ENCODE measurements at regions not wholly inside any gene's neighbourhood (a gene's known extent, or its start where the extent isn't known, plus 50 kb on each side); places are given as distances from the start of the nearest gene placed in this dataset.

DNA sequence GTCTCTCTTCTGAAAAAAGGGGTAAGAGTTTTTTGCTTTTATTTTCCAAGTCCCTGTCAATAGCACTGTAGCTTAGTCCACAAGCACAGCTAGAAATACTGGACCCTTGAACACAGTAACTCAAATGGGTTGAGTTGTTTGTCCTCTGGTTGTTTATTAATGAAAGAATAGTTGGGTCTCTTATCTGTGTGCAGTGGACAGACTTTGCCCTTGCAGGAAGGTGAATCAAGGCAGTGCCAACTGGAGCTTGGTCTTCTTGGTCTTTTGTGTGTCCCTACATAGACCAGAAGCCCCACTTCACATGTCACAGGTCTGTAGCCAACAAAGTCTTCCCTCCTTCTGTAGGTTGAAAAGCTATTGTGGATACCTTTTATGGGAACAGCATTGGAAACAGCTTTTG, 322.0 kb downstream of the AACS start:
- POLR2A ChIA-PET, result no interaction called here
- no peak overlapping the region for H3K4me3 ChIP-seq (ENCODE audit: low read depth, low read length)
- no peak for DNase-seq (ENCODE audit: low read depth, low spot score)
- CTCF ChIA-PET, result interaction anchor here (0.8 kb wide), 1 partner anchor 16 kb away, joined by 3 read pairs; no protein-coding TSS in a partner anchor
- TF ChIP-seq, protein P1, sequence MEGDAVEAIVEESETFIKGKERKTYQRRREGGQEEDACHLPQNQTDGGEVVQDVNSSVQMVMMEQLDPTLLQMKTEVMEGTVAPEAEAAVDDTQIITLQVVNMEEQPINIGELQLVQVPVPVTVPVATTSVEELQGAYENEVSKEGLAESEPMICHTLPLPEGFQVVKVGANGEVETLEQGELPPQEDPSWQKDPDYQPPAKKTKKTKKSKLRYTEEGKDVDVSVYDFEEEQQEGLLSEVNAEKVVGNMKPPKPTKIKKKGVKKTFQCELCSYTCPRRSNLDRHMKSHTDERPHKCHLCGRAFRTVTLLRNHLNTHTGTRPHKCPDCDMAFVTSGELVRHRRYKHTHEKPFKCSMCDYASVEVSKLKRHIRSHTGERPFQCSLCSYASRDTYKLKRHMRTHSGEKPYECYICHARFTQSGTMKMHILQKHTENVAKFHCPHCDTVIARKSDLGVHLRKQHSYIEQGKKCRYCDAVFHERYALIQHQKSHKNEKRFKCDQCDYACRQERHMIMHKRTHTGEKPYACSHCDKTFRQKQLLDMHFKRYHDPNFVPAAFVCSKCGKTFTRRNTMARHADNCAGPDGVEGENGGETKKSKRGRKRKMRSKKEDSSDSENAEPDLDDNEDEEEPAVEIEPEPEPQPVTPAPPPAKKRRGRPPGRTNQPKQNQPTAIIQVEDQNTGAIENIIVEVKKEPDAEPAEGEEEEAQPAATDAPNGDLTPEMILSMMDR (IDR thresholded peaks at IDR 0.05; ENCODE audit: insufficient read depth, low read length, missing control alignments), result no peak

DNA sequence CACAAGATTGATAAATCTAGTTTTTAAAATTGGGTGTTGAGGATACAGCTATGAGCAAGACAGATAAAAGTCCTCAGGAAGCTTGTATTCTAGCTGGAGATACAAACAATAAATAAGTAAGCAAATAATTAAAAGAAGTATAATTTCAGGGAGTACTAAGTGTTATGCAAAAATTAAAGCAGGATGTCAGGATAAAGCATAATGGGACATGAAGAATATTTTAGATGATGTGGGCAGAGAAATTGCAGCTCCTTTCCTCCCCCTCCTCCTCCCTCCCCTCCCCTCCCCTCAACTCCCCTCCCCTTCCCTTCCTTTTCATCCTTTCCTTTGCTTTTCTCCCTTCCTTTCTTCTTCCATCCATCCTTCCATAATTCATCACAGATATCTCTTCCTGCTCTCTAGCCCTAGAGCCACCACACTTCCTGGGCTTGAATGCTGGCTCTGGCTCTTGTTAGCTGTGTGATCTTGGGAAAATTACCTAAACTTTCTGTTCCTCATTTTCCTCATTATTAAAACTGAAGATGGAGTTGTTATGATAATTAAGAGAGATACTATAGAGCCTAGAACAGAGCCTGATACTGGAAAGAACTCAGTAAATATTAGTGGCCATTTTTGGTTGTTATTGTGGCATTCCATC, 323.9 kb downstream of the AACS start:
- DNase-seq (ENCODE audit: low read depth, low spot score), result no peak
- ChIA-PET CTCF (no interaction called here), POLR2A (no interaction called here)
- no peak overlapping the region for H3K4me3 ChIP-seq (ENCODE audit: low read depth, low read length)
- TF ChIP-seq, protein P1 (IDR thresholded peaks at IDR 0.05; ENCODE audit: insufficient read depth, low read length, missing control alignments), result no peak

DNA sequence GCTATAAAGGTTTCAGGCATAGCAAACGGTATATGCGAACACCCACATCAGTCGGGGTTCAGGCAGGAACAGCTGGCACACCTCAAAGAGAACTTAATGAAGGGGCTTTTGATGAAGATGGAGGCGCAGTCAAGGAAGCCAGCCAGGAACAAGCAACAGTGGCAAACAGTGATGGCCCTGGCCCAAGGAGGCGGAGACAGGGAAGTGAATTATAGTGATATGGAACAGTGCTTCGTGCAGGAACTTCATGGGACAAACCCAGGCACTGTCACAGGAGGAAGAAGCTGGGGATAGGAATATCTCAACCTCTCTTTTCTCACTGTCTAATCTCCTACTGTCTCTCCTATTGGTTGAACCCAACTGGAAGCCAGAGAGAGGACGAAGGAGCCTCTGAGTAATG, 328.3 kb downstream of the AACS start:
- CTCF ChIA-PET, result interaction anchor here (1.7 kb wide), 1 partner anchor 9 kb away, joined by 4 read pairs; no protein-coding TSS in a partner anchor
- POLR2A ChIA-PET, result no interaction called here
- no peak overlapping the region for H3K4me3 ChIP-seq (ENCODE audit: low read depth, low read length)

DNA sequence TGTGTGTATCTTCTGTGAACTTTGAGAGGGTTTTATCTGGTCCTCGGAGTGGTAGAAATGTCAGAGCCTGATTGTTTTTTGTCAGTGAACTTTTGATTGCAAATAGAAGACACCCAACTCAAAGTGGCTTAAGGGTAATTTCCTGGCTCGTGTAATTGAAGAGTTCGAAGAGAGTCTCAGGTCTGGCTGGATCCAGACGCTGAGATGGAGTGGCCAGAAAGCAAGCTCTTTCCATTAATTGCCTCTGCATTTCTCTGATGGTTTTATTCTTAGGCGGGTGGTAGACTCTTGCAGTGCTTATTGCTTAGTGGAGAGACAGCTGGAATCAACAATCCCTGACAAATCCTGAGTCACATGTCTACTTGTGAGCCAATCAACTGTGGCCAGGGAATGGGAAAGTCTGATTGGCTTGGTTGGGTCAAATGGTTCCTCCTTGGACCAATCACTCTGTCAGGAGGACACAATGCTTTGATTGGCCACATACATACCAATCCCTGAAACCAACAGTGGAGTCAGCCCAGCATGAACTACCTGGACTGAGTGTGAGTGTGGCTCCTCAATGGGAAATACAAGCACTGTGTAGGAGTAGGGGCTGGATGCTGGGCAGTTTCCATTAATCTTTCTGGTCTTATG, 330.5 kb downstream of the AACS start:
- CTCF ChIA-PET, result no interaction called here
- TF ChIP-seq, protein P1 (IDR thresholded peaks at IDR 0.05; ENCODE audit: insufficient read depth, low read length, missing control alignments), result no peak
- H3K4me3 ChIP-seq (ENCODE audit: low read depth, low read length), result no peak overlapping the region
- no peak for DNase-seq (ENCODE audit: low read depth, low spot score)
- POLR2A ChIA-PET, result no interaction called here

More for the DNA sequence above, 328.3 kb downstream of the AACS start:
- no peak for DNase-seq (ENCODE audit: low read depth, low spot score)
- TF ChIP-seq, protein P1 (IDR thresholded peaks at IDR 0.05; ENCODE audit: insufficient read depth, low read length, missing control alignments), result no peak

DNA sequence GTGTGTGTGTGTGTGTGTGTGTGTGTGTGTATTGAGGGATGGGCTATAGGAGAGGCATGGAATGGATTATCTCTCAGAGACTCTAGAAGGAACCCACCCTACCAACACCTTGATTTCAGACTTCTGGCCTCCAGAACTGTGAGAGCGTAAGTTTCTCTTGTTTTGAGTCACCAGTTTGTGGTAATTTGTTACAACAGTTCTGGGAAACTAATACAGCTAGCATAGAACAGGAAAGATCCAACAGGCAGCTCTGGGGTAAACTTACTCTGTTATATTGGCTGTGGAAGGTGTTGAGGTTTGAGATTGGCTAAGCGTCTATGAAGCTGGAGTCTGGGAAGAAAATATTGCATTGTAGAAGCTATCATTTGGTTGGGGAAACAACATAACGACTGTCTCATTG, 334.3 kb downstream of the AACS start:
- no peak for DNase-seq (ENCODE audit: low read depth, low spot score)
- ChIA-PET POLR2A (no interaction called here), CTCF (interaction anchor here (1.0 to 7.1 kb wide), 2 partner anchors 68 to 216 kb away, joined by 3 to 56 read pairs; no protein-coding TSS in a partner anchor)
- TF ChIP-seq, protein P1 (IDR thresholded peaks at IDR 0.05; ENCODE audit: insufficient read depth, low read length, missing control alignments), result no peak
- H3K4me3 ChIP-seq (ENCODE audit: low read depth, low read length), result no peak overlapping the region

DNA sequence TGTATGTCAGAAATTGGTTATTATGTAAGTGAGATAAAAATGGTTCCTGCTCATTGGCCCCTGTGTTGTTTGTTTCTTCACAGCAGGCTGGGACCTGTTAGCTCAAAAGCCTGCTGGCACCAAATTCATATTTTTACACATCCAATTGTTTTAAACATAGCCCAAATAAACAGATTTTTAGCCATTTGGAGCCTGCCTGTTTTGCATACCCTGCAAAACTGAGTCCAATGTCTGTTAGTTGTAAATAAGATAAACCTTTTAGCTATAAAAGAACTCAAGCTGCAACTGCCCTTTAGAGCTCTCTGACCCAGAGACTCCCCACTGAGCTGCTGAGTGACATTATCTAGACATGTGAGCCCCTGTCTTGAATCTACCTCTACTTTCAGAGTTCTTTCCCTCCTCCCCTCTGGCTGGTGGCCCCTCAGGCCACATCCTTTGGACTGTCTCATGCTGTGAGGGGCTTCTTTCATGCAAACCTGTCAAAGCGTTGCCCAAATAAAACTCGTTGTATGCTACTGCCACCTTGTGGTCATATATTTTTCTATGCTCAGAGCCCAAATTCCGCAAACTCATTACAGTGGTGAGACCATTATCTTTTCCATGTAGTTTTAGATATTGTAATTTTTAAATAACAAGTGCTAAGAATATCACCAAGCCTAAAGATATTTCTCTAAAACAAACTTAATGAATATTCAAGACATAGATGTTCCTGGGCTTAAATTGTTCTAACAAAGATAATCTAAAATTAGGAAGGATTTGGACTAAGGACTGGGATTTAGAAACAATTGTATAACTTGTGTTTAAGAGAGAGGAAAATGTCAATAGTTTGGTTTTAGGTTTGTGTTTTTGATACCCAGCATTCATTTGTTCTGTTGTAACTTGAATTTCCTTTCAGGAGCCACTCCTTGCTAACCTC, 337.9 kb downstream of the AACS start:
- ChIA-PET POLR2A (no interaction called here), CTCF (interaction anchor here (0.7 to 7.1 kb wide), 4 partner anchors 9 to 220 kb away, joined by 3 to 56 read pairs (median 12); no protein-coding TSS in a partner anchor)
- no peak for DNase-seq (ENCODE audit: low read depth, low spot score)
- TF ChIP-seq, protein P1 (IDR thresholded peaks at IDR 0.05; ENCODE audit: insufficient read depth, low read length, missing control alignments), result peak; percentile 22
- H3K4me3 ChIP-seq (ENCODE audit: low read depth, low read length), result no peak overlapping the region
